Inflammatory macrophage treated with lipopolysaccharide for 1 hour (primary cell): ENCODE measurements at regions not wholly inside any gene's neighbourhood (a gene's known extent, or its start where the extent isn't known, plus 50 kb on each side); places are given as distances from the start of the nearest gene placed in this dataset.

Experiments used
- DNase-seq, 2 donors: peaks; one replicate each; pipeline ENCODE4 v3.0.0-alpha.2; 2020 to 2022

- no peak for DNase-seq
Measured at GRCh38 chr21:32088471-32088870, 190.4 kb downstream of the MIS18A start.

DNA sequence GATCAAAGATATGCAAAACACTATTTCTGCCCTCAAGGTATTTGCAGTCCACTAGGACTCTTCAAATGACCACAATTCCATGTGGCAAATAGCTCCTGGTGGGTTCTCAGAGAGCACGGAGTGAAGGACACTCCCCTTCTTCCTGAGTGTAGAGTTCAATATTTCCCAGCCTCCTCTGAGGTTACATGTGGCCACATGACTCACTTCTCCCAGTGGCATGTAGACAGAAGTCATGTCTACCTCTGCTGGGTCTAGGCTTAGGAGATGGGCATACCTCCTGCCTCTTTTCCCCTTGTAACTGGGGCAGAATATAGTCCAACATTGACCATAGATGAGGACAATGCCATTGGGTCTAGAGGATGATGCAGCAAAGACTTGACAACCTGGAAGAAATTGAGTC lies 191.4 kb downstream of the MIS18A start:
- DNase-seq = no peak

DNA sequence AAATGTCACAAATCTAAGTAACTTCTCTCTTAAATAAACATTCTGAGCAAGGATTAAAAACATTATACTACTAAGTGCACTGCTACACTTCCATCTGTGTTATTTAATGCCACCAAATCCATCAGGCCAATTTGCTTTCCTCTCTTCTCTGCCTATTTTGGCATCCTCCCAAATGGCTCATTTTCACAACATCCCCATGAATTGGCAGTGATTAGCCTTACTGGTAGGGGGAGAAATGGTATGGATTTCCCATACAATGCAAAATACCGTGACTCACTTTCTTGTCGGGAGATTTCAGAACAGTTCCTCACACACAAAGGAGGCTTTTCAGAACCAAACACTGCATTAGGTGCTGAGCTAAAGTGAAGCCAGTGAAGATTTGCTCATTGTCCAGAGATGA lies 195.7 kb downstream of the MIS18A start:
- DNase-seq = no peak

GRCh38 chr21:32082466-32082865 lies 196.4 kb downstream of the MIS18A start:
- DNase-seq = no peak

DNA sequence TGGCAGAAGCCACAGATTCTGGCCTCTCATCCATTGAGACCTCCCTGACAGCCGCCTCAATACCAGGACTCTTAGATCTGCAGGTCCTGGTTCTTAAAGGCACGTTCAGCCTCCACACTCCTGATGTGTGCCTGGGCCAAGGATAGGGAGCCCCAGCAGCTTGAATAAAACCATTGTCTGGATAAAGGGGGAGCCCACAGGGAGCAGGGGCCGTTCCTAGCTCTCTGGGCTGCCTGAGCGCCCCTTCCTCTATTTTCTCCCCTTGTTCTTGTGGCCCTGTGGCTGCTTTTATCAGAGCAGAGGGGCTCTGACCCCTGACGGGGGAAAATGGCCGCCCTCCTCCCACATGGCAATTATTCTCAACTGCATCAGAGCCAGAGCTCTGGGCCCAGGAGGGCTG lies 200.8 kb downstream of the HUNK start:
- no peak for DNase-seq

GRCh38 chr21:32073190-32073589 lies 200.4 kb downstream of the HUNK start:
- no peak for DNase-seq

- DNase-seq = peak; percentile 0 to 23
Measured at GRCh38 chr21:32071620-32072019, 198.8 kb downstream of the HUNK start.

GRCh38 chr21:32070676-32071330 lies 198.0 kb downstream of the HUNK start:
- no peak for DNase-seq

DNA sequence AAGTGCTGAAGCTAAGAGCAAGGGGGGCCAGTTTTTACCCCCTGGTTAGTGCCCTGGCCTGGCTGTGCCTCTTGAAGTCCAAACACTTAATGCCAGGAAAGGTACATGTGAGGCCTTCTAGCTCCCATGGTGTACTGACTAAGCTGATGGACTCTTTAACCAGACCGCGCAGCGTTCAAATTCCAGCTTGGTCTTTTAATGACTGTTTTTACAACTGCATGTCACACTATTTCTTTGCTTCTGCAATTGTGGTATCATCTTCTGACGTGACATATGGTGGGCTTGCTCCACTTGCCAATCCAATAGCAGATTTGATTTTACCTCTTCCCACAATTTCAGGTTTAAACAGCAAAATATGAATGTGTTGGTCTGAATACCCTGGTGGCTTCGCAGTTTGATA lies 197.3 kb downstream of the HUNK start:
- DNase-seq = no peak

GRCh38 chr21:32065654-32066053 lies 192.8 kb downstream of the HUNK start:
- DNase-seq = no peak

DNA sequence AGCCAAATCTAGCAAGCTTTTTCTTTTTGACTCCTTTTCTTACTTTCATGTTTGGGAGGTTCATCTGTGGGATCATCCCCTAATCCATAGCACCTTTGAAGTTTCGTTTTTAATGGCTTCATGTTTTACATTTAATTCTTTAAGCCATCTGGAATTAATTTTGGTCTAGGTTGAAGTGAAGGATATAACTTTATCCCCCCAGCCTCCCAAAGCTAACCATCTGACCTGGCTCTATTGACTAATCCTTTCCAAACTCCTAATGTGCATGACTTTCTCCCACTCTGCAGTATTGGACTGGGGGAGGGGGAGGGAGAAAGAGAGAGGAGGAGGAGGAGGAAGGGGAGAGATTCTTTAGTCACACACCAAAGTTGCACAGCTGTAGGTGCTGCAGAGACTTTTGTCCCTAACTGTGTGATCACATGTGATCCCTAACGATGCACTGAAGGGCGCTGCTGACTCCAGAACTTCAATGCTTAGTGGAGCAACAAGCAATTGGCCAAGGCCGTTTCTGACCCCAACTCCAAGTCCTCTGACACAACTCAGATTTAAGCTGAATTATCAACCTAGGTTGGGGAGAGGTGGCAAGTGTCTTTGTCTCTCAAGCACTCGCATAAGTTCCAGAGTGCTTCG lies 191.6 kb downstream of the HUNK start:
- DNase-seq = no peak

DNA sequence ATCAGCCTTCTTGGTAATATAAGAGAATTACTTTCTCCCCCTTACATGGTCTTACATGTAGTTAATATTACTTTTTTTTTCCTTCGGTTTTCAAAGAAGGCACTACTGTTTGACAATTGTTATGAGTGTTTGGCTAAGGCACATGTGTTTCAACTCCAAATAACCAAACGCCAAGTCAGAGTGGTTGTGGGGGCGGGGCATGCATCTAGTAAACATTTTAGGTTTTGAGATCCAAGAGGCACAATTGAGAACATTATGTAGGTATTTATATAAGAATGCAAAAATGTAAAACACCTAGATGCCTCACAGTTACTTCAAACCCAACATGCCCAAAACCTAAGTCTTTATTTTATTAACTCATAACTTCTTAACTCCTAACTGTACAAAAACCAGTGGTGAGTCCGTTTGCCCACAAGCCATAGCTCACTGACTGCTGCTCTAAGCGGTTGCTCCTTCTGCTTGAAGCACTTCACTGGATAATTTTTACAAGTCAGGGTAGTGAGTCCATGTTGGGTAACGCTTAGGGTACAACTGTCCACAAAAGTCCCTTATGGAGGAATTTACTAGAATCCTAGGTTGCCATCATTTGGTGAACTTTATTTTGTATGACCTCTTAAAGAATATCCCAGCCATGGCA lies 189.9 kb downstream of the HUNK start:
- DNase-seq = no peak

DNA sequence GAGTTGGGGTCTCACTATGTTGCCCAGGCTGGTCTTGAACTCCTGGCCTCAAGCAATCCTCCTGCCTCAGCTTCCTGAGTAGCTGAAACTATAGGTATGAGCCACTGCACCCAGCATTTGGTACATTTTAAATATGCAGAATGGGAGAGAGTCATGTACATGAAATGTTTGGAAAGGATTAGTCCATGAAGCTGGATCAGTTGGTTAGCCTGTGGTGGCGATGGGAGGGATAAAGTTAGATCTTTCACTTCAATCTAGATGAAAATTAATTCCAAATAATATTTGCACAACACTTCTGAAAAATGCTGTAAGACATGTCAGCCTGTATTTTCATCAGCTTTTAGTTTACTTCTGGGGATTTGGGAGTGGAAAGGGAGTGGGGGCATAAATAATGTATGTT lies 188.9 kb downstream of the HUNK start:
- DNase-seq = no peak

GRCh38 chr21:32056791-32057190 lies 184.0 kb downstream of the HUNK start:
- DNase-seq = no peak

- DNase-seq = no peak
Measured at GRCh38 chr21:32055305-32055704, 182.5 kb downstream of the HUNK start.
